Activated CD4-positive, alpha-beta memory T cell treated with anti-CD3 and anti-CD28 coated beads, Interleukin-2, amount 10 ng/mL, durations not matched to agents 7 days and 5 days (primary cell): ENCODE measurements at regions not wholly inside any gene's neighbourhood (a gene's known extent, or its start where the extent isn't known, plus 50 kb on each side); places are given as distances from the start of the nearest gene placed in this dataset.

Source experiments
- CTCF ChIA-PET: fragments of 350-600 bp; sonication (Branson Sonifier 250); formaldehyde crosslinking; loops from one replicate; lab custom pipeline; 2021; ENCODE audit warnings: antibody characterized with exemption, inconsistent platforms; lab: Charles Lee
- POLR2A ChIA-PET: fragments of 350-600 bp; sonication (Branson Sonifier 250); formaldehyde crosslinking; loops from one replicate; lab custom pipeline; 2021; ENCODE audit warnings: antibody characterized with exemption; lab: Charles Lee
- DNase-seq: peaks from one replicate; pipeline ENCODE4 v3.0.0-alpha.2; 2020
- H3K27ac Mint-ChIP-seq: one replicate; pipeline ENCODE4 v1.8.0; 2021; ENCODE audit warnings: mild to moderate bottlenecking, mixed read lengths
- H3K27me3 Mint-ChIP-seq: one replicate; pipeline ENCODE4 v1.8.0; 2021; ENCODE audit warnings: mixed read lengths
- H3K36me3 Mint-ChIP-seq: one replicate; pipeline ENCODE4 v1.8.0; 2021; ENCODE audit warnings: low read depth, mixed read lengths
- H3K4me1 Mint-ChIP-seq: one replicate; pipeline ENCODE4 v1.8.0; 2021; ENCODE audit warnings: mixed read lengths
- H3K4me3 Mint-ChIP-seq: one replicate; pipeline ENCODE4 v1.8.0; 2021; ENCODE audit warnings: mild to moderate bottlenecking, mixed read lengths
- H3K9me3 Mint-ChIP-seq: one replicate; pipeline ENCODE4 v1.8.0; 2021; ENCODE audit warnings: mixed read lengths

DNA sequence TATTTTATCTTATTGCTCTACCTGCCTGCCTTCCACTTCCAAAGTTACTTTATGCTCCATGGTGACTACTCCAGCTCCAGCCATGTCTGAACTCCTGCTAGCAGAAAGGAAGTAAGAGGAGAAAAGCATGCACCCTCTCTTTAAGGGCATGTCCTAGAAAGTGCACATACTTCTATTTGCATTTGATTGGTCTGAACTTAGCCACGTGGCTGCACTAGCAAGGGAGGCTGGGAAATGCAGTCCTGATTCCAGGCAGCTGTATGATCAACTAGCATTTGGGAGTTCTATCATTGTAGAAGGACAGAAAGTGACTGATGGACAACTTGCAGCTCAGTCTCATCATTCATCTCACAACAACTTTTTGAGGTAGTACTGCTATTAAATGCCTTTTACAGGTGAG lies 515.7 kb downstream of the BUD13 start:
- ChIA-PET CTCF (no interaction called here), POLR2A (no interaction called here)
- Mint-ChIP-seq H3K9me3 (no peaks in the 10 kb centered on the region), H3K27me3 (no peaks in the 10 kb centered on the region), H3K4me3 (no peak overlapping the region), H3K4me1 (no peaks in the 10 kb centered on the region), H3K27ac (no peak overlapping the region), H3K36me3 (no peaks in the 10 kb centered on the region)
- no peak for DNase-seq

DNA sequence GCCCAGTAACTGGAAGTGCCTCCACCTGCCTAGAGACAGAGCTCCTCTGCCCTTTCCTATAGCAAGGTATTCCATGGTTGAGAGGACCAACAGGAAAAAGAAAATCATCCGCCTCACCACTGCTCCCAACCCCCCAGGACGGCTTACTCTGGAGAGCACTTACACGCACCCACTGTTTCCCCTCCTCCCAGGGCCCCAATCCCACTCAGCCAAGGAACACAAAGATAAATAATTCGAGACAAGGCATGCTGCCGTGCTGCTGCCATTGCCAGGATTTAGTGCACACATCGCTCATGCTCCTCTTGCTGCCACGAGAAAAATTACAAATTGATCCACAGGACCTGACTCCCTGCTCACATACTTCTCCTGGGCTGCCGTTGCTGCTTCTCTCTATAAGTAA lies 516.6 kb downstream of the BUD13 start:
- no peak for DNase-seq
- ChIA-PET CTCF (no interaction called here), POLR2A (no interaction called here)
- no peaks in the 10 kb centered on the region for H3K27me3 Mint-ChIP-seq
- no peak overlapping the region for H3K4me3 Mint-ChIP-seq
- H3K4me1 Mint-ChIP-seq, result no peaks in the 10 kb centered on the region
- no peak overlapping the region for H3K27ac Mint-ChIP-seq
- H3K36me3 Mint-ChIP-seq, result no peaks in the 10 kb centered on the region
- H3K9me3 Mint-ChIP-seq, result no peaks in the 10 kb centered on the region

DNA sequence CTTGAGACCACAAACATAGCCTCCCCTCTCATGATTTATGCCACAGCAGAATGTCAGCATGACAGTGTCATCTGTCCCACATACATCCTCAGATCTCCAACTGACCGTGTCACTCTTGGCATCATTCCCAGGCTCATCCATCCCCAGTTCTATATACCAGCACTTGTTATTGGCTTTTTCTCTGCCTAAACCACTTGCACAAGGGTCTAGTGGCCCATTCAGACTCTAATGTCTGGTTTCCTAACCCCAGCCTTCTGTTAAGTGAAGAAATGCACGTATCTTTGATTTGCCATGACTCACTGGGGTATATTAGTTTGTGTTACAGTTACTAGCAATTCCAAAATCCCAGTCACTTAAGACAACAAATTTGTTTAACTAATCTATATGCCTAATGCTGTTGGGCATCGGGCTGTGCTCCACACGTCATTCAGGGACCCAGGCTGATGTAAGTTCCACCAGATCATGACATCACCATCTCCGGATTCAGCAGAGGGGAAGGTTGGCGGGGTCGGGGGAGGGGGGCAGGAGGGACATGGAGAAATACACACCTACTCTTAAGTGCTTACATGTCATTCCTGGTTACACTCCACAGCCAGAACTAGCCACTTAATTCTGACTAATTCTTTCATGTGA lies 517.4 kb downstream of the BUD13 start:
- ChIA-PET POLR2A (no interaction called here), CTCF (no interaction called here)
- Mint-ChIP-seq H3K27me3 (no peaks in the 10 kb centered on the region), H3K4me3 (no peak overlapping the region), H3K9me3 (no peaks in the 10 kb centered on the region), H3K27ac (no peak overlapping the region), H3K36me3 (no peaks in the 10 kb centered on the region), H3K4me1 (no peaks in the 10 kb centered on the region)
- DNase-seq, result no peak

DNA sequence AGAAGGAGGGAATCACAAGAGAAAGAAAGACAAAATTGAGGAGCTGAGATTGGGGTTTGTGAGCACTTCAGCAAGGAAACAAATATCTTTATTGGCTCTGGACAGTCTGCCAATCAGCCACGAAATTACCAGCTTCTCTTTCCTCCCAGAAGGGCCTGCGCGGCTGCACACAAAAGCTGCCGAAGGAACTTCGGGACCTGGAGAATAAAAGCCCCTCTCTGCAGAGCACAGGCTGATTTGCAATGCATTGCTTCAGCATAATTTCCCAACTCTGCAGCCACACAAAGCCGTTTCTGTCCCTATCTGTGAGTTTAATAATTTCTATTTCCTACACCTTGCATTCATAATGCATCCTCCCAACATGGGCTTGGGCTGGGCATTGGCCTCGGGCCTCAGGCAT lies 522.6 kb downstream of the BUD13 start:
- Mint-ChIP-seq H3K4me1 (no peaks in the 10 kb centered on the region), H3K36me3 (no peaks in the 10 kb centered on the region), H3K27ac (no peak overlapping the region), H3K4me3 (no peak overlapping the region), H3K27me3 (no peaks in the 10 kb centered on the region), H3K9me3 (no peaks in the 10 kb centered on the region)
- no peak for DNase-seq
- ChIA-PET POLR2A (no interaction called here), CTCF (no interaction called here)

DNA sequence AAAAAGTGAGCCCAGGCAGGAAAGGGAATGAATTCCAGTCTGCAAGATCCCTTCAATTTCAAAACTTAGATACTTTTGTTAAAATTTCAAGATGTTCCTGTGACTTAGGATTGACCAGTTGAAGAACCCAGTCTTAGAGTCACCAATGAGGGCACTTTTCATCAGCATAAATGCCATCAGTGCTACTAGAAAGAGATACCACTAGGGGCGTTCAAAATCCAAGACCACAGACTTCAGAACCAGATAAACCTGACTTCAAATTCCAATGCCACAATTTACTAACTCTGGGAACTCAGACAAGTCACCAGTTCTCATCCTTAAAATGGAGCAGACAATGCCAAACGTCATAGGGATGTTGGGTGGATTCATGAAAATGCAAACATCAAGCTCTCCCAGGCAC lies 523.2 kb downstream of the BUD13 start:
- Mint-ChIP-seq H3K4me1 (no peaks in the 10 kb centered on the region), H3K4me3 (no peak overlapping the region), H3K36me3 (no peaks in the 10 kb centered on the region), H3K27me3 (no peaks in the 10 kb centered on the region), H3K9me3 (no peaks in the 10 kb centered on the region), H3K27ac (no peak overlapping the region)
- no peak for DNase-seq
- POLR2A ChIA-PET, result no interaction called here
- CTCF ChIA-PET, result no interaction called here

DNA sequence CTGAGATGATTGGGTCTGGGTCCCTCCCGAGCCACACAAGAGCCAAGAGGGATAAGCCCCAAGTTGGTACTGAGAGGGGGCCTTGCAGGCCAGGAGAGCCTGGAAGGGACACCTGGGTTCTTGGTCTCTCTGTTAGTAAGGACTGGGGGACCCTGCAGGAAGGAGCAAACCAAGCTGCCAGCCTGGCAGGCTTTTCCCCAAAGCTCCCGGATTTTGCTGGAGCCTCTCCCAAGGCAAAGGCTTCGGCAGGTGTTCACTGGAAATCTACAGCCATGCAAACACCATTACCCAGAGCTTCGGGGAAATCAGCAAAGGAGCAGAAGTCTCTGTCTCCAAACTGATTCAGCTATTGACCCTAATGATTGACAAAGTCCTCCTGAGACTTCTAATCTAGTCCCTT lies 527.9 kb downstream of the BUD13 start:
- Mint-ChIP-seq H3K36me3 (no peaks in the 10 kb centered on the region), H3K4me3 (no peak overlapping the region), H3K27me3 (no peaks in the 10 kb centered on the region), H3K27ac (no peak overlapping the region), H3K4me1 (no peaks in the 10 kb centered on the region), H3K9me3 (no peaks in the 10 kb centered on the region)
- no peak for DNase-seq
- ChIA-PET POLR2A (no interaction called here), CTCF (no interaction called here)

DNA sequence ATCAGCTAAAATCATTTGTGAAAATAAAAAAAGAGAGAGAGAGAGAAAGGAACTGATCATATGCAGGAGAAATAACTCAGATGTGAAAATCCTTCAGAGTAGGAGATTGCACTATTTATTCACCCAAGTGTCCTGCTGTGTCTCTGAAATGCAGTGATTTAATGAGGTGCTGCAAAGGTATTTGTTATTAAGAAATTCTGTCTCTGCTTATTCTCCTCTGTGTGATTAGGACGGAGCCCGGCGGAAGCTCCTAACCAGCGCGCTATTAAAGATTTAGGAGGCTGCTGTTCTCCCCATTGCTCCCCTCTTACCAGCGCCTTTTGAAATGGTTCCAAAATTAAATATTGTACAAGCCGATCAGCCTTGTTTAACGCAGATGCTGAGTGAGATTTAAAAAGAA lies 528.3 kb downstream of the BUD13 start:
- Mint-ChIP-seq H3K27ac (no peak overlapping the region), H3K4me3 (no peak overlapping the region), H3K27me3 (no peaks in the 10 kb centered on the region), H3K9me3 (peaks cover under 1% of the 10 kb centered on the region), H3K36me3 (no peaks in the 10 kb centered on the region), H3K4me1 (no peaks in the 10 kb centered on the region)
- CTCF ChIA-PET, result no interaction called here
- POLR2A ChIA-PET, result no interaction called here
- no peak for DNase-seq

DNA sequence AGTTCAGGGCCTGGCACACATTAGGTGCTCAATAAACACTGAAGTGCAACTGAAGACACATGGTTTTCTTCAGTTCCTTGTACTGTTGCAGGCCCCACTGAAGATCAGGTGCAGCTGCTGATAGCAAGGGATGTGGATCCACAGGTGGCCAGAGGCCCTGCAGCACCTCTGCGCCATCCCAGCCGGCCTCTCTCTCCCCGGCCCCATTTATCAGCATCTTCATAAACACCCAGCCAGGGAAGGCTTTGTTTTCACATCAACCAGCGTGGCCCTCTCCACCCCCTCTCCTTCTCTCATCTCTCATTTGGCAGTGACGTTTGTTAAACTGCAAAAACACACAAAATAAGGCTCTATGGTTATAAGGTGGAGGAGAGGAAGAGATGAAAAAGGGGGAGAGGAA lies 528.8 kb downstream of the BUD13 start:
- Mint-ChIP-seq H3K4me3 (no peak overlapping the region), H3K4me1 (no peaks in the 10 kb centered on the region), H3K9me3 (peaks cover 5% of the 10 kb centered on the region), H3K27ac (no peak overlapping the region), H3K36me3 (no peaks in the 10 kb centered on the region), H3K27me3 (no peaks in the 10 kb centered on the region)
- DNase-seq, result no peak
- ChIA-PET POLR2A (no interaction called here), CTCF (no interaction called here)

DNA sequence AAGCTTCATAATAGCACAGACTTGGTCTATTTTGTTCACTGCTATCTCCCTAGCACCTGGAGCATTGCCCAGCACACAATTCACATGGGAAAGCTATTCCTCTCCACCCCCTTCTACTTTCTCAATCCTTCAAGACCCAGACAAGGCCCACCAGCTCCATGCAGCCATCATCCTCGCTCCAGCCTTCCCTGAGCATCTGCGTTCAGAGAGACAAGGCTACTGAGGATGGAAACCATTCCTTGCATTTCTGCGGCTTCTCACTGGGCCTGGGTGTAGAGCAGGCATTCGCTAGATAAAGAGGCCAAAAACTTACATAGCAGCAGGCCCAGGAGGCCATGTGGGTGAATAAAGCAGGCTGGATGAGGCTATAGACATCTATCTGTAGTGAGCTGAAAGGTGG lies 530.8 kb downstream of the BUD13 start:
- Mint-ChIP-seq H3K27ac (no peak overlapping the region), H3K27me3 (no peaks in the 10 kb centered on the region), H3K4me3 (no peak overlapping the region), H3K4me1 (no peaks in the 10 kb centered on the region), H3K36me3 (no peaks in the 10 kb centered on the region), H3K9me3 (peaks cover 5% of the 10 kb centered on the region)
- POLR2A ChIA-PET, result no interaction called here
- DNase-seq, result no peak
- CTCF ChIA-PET, result no interaction called here

DNA sequence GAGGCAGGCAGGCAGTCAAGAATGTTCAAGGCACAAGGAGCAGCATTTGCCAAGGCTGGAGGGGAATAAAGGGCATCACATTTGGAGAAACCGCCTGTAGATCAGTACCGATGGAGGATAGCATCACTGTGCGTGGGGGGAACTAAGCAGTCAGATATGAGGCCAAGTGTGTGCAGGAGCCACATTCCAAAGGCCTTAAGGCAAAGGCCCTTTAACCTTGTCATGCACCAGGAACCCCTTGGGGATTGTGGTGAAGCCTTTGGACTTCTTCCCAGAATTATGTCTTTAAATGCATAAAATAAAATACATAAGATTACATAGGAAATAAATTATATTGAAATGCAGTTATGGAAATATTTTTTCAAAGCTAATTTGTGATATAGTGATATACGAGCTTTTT lies 532.1 kb downstream of the BUD13 start:
- H3K27ac Mint-ChIP-seq, result no peak overlapping the region
- H3K9me3 Mint-ChIP-seq, result peaks cover 5% of the 10 kb centered on the region
- H3K4me1 Mint-ChIP-seq, result no peaks in the 10 kb centered on the region
- ChIA-PET CTCF (no interaction called here), POLR2A (no interaction called here)
- H3K4me3 Mint-ChIP-seq, result no peak overlapping the region
- no peaks in the 10 kb centered on the region for H3K27me3 Mint-ChIP-seq
- no peak for DNase-seq
- H3K36me3 Mint-ChIP-seq, result no peaks in the 10 kb centered on the region

DNA sequence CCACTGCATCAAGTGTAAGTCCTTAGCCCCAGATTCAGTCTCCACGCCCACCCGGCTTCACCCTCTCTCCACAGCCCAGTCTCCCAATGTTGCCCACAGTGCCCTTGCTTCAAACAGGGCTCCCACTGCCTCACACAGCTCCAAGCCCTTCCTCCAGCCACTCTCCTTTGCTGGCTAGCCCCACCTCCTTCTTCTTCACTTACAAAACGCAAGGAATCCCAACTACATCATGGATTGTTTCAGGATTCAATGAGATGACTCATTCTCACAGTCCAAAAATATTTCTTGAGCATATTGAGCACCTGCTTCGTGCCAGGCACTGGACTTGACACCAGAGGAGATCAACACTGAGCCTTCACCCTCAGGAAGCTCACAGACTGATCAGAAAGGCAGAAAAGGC lies 533.5 kb downstream of the BUD13 start:
- Mint-ChIP-seq H3K4me3 (no peak overlapping the region), H3K36me3 (no peaks in the 10 kb centered on the region), H3K27ac (no peak overlapping the region)

DNA sequence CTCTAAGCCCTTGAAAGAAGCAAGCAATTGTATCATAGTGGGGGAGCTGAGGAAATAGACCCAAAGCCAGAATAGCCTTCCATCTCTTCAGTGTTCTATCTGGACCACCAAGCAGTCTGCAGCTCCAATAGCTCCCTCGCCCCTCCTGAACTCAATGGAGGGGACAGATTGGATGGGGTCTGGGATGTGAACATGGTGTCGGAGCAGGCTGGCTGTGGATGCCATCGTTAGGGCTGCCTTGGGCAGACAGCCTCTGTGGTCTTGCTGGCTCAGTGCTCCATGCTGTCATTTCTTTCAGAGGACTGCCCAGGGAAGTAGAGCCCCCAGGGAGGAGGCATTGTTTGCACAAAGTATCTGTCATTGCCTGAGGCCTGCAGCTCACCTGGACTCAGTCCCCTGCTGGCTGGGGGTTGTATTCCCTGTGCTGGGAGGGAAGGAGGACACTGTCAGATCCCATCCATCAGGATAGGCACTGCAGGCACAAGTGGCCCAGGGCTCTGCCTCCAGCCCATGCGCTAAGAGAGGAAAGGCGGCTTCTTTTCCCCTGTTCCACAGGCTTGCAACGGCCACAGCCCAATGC lies 537.7 kb downstream of the BUD13 start:
- Mint-ChIP-seq H3K9me3 (peaks cover 5% of the 10 kb centered on the region), H3K27me3 (peaks cover 2% of the 10 kb centered on the region), H3K4me1 (no peaks in the 10 kb centered on the region), H3K4me3 (no peak overlapping the region), H3K36me3 (no peaks in the 10 kb centered on the region), H3K27ac (no peak overlapping the region)
- DNase-seq, result no peak
- ChIA-PET POLR2A (no interaction called here), CTCF (interaction anchor here (1.2 kb wide), 1 partner anchor 20 kb away, joined by 3 read pairs; no protein-coding TSS in a partner anchor)

More for the DNA sequence above, 533.5 kb downstream of the BUD13 start:
- H3K27me3 Mint-ChIP-seq, result no peaks in the 10 kb centered on the region
- no peaks in the 10 kb centered on the region for H3K4me1 Mint-ChIP-seq
- no peak for DNase-seq
- H3K9me3 Mint-ChIP-seq, result peaks cover 5% of the 10 kb centered on the region
- POLR2A ChIA-PET, result no interaction called here
- CTCF ChIA-PET, result no interaction called here

DNA sequence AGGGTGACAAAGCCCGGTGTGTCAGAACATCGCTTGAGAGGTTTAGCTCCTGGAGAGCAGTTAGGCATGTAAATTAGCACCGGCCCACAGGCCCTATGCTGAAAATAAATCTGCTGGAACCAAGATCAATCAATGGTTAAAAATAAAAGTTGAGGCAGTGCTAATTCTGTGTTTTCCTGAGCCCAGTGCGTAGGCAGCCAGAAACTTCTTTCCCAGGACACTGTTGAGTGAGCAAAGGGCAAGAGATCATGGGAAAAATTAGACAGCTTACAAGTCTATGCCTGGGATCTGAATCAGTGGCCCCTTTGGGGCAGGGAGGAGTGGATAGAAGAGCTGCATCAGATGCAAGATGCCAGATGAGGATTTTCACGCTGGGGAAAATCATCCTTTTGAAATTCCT lies 539.2 kb downstream of the BUD13 start:
- Mint-ChIP-seq H3K27me3 (peaks cover 2% of the 10 kb centered on the region), H3K9me3 (no peaks in the 10 kb centered on the region), H3K4me1 (no peaks in the 10 kb centered on the region), H3K27ac (no peak overlapping the region), H3K4me3 (no peak overlapping the region), H3K36me3 (no peaks in the 10 kb centered on the region)
- ChIA-PET CTCF (interaction anchor here (1.2 to 1.5 kb wide), 2 partner anchors 10 to 23 kb away, joined by 3 read pairs; no protein-coding TSS in a partner anchor), POLR2A (no interaction called here)
- no peak for DNase-seq

DNA sequence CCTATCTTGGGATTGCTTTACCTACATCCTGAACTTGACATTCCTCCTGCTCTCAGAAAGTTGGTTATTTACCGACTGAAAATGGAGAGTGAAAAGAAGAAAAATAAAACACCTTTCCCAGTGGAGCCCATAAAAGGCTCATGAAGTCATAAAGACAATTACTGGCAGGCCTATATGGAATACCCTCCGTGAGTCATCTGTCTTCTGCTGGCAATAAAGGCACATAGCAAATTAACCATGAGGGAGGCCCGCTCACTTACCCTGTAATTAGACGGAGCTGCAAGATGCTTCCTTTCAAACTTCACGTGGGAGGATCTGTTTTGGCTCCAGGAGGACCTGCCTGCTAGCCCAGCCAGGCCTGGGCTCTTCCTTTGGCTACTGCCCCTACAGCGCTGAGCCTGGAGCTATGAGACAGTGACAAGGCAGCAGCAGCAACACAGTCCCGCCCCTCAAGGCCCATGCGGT lies 540.4 kb downstream of the BUD13 start:
- Mint-ChIP-seq H3K4me3 (no peak overlapping the region), H3K27ac (no peak overlapping the region), H3K36me3 (no peaks in the 10 kb centered on the region), H3K4me1 (no peaks in the 10 kb centered on the region), H3K27me3 (peaks cover 2% of the 10 kb centered on the region), H3K9me3 (no peaks in the 10 kb centered on the region)
- no peak for DNase-seq
- ChIA-PET CTCF (interaction anchor here (1.2 kb wide), 1 partner anchor 9 kb away, joined by 3 read pairs; no protein-coding TSS in a partner anchor), POLR2A (no interaction called here)
